OCI-LY3 (cell line): ENCODE measurements at regions not wholly inside any gene's neighbourhood (a gene's known extent, or its start where the extent isn't known, plus 50 kb on each side); places are given as distances from the start of the nearest gene placed in this dataset.

Source experiments
- CTCF ChIP-seq: fragments of 200-600, 300-600 bp; sonication (generic); IDR thresholded peaks from 2 replicates; pipeline ENCODE4 v1.5.1; 2014; ENCODE audit warnings: antibody characterized with exemption, low read length, low read depth
- EZH2phosphoT487 ChIP-seq: fragments of 200-600 bp; shearing (Covaris generic); IDR thresholded peaks from 2 replicates; pipeline ENCODE4 v1.6.1; 2018; ENCODE audit warnings: antibody characterized with exemption, mixed run types, low read depth

DNA sequence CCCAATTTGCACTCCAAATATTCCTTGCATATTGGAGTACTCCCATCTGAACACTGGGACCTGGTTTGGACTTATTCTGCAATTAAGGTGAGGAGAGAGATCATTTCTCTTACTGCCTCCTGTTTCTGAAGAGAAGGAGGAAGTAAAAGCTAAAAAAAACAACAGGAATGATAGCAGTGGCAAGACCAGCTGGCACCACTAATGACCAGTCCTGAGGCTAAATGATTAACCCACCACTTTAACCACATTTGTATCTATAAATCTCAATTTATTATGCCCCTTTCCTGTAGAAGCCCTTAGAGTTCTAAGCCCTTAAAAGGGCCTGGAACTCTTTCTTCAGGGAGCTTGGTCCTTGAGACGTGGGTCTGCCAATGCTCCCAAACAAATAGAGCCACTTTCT is 625.0 kb upstream of the TSPY4 start:
- no peak for TF ChIP-seq CTCF
- no peak for TF ChIP-seq EZH2phosphoT487
